AG10803 (cell line): ENCODE measurements at regions not wholly inside any gene's neighbourhood (a gene's known extent, or its start where the extent isn't known, plus 50 kb on each side); places are given as distances from the start of the nearest gene placed in this dataset.
"Not testable (repeated sequence)": the region's sequence is repeated elsewhere in the genome, so short reads cannot be mapped to it uniquely, and the experiment has no call there.

Experiments used
- DNase-seq: peaks from one replicate; pipeline ENCODE4 v3.0.0; 2010; ENCODE audit warnings: low read depth
- H3K4me3 ChIP-seq: 2 replicates; pipeline ENCODE4 v1.5.1; 2011; ENCODE audit warnings: mild to moderate bottlenecking, low read length, control low read depth
- TF ChIP-seq, protein P1 (sequence below): conservative IDR thresholded peaks from 2 replicates; pipeline ENCODE4 v1.5.1; 2011; ENCODE audit warnings: mild to moderate bottlenecking, low read length, control low read depth, inconsistent platforms

- TF ChIP-seq, protein P1, sequence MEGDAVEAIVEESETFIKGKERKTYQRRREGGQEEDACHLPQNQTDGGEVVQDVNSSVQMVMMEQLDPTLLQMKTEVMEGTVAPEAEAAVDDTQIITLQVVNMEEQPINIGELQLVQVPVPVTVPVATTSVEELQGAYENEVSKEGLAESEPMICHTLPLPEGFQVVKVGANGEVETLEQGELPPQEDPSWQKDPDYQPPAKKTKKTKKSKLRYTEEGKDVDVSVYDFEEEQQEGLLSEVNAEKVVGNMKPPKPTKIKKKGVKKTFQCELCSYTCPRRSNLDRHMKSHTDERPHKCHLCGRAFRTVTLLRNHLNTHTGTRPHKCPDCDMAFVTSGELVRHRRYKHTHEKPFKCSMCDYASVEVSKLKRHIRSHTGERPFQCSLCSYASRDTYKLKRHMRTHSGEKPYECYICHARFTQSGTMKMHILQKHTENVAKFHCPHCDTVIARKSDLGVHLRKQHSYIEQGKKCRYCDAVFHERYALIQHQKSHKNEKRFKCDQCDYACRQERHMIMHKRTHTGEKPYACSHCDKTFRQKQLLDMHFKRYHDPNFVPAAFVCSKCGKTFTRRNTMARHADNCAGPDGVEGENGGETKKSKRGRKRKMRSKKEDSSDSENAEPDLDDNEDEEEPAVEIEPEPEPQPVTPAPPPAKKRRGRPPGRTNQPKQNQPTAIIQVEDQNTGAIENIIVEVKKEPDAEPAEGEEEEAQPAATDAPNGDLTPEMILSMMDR: no peak
- H3K4me3 ChIP-seq: no peak overlapping the region; the same call in 1 of the 2 replicates
- DNase-seq: no peak
Observed at GRCh38 chr1:143497374-143497747, 474.4 kb downstream of the FAM72C start.

DNA sequence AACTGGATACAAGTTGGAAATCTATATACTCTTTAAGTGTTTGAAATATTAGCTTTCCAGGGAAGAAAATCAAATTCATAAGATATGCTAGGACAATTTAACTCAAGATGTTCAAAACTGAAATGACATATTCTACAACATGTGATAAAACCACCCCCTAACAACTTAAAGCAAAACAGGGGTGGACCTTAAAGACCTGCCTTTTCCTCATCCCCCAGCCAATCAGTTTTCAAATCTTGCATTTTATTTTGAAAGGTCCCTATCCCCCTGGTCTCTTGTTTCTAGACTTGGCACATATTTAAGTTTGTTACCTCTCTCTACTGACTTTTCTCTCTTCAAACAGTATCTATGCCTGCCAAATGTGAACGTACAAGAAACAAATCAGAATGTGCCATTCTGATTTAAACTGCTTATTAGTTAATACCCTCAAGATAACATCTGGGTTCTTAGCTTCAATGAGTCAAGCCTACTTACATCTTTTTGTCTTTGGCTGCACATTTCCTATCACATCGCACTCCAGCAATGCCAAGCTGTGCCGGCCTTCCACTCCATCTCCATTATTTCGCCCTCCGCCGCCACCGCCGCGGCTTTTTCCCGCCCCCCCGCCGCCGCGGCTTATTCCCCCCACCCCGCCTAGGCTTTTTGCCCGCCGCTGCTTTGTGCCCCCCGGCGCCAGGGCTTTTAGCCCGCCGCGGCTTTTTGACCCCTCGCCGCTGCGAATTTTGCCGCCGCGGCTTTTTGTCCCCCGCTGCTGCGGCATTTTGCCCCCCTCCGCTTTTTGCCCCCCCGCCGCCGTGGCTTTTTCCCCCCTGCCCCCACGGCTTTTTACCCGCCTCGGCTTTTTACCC lies 475.0 kb downstream of the FAM72C start:
- not testable (repeated sequence) for H3K4me3 ChIP-seq

More for the DNA sequence above, 475.0 kb downstream of the FAM72C start:
- DNase-seq: not testable (repeated sequence)
